GM21529 (cell line): ENCODE measurements at regions not wholly inside any gene's neighbourhood (a gene's known extent, or its start where the extent isn't known, plus 50 kb on each side); places are given as distances from the start of the nearest gene placed in this dataset.
A peak's percentile ranks its signal among the peaks of the same experiment; 100 is the strongest.
"Not testable (repeated sequence)": the region's sequence is repeated elsewhere in the genome, so short reads cannot be mapped to it uniquely, and the experiment has no call there.

Source experiments
- ATAC-seq: cut with Tn5 transposase; IDR thresholded peaks from one replicate; pipeline ENCODE4 v1.9.1; 2021; ENCODE audit not compliant: unreplicated experiment

DNA sequence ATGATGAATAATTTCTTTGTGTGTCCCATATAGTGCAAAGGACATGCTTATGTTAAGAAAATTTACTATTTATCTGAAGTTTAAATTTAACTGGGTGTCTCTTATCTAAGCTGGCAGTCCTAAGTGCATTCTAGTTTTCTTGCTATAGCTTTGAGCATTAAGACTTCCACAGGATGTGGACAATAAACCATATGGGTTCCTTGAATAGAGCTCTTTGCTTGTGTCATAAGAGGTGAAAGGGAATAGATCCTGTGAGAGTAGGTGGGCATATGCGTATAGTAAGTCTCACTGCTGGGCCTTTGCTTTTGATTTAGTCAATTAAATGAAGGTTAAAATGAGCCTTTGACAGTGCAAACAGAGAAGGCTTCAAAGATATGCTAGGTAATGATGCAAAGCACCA, 223.4 kb upstream of the GYPA start:
- no peak for ATAC-seq

DNA sequence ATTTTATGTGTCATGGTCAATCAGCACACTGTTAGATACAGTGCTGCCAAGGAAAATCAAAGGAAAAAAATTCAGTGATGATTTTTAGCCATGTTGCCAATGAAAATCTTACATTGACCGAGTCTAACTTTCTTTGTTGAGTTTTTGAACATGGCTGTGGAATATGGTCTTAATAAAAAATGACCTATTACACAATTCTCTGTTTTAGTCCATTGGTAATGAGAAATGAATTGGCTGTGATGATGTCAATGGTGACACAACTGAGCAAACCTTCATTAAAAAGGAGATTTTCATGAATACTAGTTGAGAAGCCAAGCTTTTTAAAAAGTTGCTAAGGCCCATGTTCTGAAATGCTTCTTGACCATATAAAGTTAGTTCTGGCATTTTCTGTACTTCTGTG, 225.9 kb upstream of the GYPA start:
- no peak for ATAC-seq

DNA sequence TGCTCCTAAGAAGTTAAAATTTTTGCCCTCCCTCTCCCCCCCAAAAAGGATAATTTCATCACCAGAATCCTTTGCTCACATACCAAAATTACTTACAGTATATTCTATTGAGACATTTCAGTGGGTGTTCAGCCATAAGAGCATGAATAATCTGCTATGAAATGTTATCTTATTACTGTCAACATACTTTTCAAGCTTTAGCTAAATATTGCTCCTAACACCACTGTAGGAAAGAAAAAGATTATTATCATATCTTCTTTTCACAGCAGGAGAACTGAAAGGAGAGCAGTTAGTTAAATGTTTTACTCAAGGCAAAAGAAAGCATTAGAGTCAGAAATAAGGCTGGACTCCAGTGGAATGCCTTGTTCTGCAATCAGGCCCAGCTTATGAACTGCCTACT, 231.0 kb upstream of the GYPA start:
- ATAC-seq = no peak

DNA sequence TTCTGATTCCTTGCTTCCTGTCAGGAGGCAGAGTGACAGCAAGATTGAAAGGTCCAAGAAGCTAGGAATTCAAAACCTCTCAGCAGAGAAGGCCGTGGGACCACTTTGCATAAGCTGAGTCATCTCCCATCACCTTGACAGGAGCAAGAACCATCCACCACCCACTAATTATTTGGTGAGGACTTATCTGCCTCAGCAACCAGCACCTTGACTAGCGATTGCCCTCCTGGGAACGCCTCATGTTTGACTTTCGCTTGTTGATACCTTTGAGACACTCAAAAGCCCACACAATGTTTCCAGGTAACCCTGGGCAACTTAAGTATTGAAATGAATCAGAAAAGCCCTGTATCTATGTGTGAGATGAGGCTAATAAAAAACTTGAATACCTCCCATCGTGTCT, 233.5 kb upstream of the GYPA start:
- peak; percentile 91 for ATAC-seq

DNA sequence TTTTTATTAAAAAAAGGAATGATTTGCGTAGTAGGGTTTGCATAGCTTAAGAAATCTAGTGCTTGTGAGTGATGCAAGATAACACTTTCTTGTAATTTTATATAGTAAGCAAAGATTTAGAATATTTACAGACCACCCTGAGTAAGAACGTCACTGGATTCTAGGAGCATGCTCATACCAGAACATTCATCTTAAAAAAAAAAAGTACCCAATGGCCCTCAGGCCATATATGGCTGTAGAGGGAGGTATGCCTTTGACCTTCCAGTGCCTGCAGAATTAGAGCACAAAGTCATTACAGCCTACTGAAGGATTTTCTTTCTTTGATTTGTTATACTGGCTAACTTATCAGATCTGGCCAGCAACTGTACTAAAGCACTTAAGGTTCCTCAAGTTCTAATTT, 236.3 kb upstream of the GYPA start:
- no peak for ATAC-seq

DNA sequence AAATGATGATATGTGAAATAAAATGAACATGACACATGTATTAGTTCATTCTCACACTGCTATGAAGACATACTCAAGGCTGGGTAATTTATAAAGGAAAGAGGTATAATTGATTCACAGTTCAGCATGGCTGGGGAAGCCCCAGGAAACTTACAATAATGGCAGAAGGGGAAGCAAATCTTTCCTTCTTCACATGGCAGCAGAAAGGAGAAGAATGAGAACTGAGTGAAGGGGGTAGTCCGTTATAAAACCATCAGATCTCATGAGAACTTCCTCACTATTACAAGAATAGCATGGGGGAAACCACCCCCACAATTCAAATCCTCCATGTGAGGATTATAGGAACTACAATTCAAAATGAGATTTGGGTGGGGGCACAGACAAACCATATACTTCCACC, 243.9 kb upstream of the GYPA start:
- ATAC-seq = no peak

DNA sequence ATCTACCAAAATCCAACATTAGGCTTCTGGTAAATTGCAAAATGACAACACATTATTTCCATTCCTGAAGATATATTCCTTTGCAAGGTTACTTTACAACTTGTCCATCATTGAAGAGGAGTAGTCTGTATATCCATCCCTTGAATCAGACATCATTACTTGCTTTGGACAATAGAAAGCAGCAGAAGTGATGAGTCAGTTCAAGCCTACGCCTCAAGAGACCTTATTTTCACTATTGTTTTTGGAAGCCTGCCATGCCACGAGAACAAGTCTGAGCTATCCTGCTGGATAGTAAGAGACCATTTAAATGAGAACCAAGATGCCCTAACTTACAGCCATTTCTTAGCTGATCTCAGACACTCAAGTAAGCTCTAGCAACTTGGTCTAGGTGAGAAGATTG, 246.0 kb upstream of the HHIP start:
- peak; percentile 78 for ATAC-seq

DNA sequence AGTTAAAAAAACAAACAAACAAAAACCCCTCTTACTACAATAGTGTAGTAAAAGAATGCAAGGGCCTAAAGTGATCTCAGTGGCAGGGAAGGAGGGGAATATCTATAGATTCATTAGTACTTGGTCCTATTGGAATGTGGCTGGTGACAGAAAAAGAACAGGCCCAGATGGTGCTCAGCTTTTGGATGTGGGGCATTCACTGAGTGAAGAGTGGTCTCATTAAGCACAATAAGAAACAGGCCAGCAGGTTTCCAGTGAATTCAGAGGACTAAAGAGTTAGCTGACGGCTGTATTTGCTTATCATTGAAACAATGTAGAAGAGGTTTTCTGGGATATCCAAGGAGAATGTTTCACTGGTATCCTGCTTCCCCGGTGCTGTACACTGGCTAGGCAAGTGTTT, 243.8 kb upstream of the HHIP start:
- ATAC-seq = no peak

DNA sequence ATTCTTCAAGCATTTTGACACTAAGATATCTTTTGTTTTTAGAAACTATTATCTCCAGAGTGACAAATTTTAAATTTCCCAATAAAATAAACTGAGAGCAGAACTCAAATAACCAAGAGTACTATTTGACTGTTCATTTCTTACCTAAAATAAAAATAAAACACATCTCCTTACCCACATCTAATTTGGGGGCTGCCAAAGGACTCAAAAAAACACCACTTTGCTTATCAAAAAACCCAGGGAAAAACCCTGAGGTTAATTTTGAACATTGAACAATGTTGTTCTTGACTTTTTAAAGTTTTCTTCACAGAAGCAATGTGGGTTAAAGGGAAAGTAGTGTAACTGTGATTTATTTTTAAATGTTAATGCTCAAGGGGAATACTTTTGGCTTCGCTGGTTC, 243.0 kb upstream of the HHIP start:
- ATAC-seq = no peak

DNA sequence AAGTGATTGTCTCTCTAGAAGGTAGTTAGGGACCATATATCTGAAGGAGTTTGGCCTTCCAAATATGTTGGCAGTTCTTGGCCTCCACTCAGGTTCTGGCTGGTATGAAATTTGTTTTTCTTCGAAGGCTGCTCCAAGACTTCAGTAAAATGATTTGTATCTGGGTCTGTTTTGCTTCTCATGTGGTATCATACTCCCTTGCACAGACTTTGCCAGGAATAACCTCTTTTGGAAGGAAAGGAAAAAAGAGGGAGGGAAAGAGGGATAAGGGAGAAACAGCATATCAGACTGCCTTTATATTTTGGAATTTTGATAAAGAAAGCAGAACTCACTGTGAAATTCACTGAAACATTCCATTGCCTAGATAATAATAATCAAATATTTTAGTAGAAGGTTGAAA, 242.1 kb upstream of the HHIP start:
- ATAC-seq = no peak

DNA sequence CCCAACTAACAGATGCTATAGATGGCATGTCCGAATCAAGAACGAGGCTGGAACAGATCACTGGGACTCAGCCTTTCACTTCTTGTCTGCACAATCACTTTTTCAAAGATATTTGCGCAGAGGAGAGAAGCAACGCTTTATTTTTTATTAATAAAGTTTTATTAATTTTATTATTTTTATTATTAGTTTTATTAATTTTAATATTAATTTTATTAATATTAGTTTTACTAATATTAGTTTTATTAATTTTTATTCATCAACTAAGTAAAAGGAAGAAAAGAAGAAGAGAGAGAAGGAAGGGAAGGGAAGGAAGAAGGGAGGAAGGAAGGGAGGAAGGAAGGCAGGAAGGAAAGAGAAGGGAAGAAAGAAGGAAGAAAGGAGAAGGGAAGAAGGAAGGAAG, 236.4 kb upstream of the HHIP start:
- no peak for ATAC-seq

DNA sequence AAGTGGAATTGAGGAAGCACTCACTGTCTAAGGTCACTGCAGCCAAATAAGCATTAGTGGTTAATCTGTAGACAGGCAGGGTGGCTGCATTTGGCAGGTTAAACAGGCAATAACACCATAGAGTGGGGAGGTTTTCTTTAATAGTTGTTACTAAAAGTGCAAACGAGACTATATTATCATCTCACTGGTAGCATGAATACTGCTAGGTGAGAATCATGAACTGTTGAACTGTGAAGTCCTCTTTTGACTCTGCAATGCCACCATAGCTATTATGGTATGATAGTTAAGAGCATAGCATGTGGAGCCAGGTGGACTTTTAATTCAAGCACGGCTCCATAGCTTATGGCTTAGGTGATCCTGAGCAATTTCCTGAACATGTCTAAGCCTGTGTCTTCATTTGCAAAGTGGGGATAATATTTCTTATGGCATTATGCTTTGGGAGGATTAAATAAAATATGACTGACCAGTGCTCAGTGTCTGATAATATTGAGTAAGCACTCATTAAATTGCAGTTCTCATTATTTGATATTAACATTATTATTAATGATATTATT, 235.6 kb upstream of the HHIP start:
- ATAC-seq = no peak

DNA sequence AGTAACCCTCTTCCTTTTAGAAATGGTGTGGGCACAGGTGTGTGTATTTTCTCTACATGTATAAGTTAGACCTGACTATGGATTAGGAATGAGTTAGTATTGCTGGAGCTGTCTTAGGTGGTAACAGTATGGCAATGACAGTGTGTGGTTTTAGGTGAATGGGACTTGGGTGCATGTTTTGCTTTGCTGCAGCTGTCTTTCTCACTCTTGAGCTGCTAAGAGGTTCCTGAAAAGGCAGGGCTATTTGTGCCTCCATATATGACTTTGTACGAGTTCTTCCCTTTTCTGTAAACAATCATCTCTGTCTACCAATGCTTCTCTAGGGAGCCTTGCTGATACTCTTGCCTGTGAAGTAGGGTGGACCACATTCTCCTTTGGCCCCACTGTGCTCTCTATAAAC, 234.8 kb upstream of the HHIP start:
- peak; percentile 66 for ATAC-seq

DNA sequence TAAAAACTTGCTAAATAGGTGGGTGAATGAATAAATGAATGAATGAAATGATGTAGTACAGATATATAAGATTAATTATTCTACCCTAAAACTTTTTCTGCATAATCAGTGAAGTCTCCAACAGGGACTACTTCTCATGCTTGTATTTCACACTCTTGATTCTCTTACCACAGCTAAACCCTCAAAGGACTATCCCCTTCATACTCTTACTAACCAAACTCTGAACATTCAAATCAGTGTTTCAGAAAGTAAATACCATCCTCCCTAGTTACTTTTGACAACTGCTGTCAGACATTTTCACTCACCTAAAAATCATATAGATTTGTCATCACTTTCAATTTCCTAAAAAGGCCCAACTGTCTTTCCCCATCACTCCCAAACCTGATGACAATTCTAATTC, 234.3 kb upstream of the HHIP start:
- ATAC-seq = peak; percentile 65

DNA sequence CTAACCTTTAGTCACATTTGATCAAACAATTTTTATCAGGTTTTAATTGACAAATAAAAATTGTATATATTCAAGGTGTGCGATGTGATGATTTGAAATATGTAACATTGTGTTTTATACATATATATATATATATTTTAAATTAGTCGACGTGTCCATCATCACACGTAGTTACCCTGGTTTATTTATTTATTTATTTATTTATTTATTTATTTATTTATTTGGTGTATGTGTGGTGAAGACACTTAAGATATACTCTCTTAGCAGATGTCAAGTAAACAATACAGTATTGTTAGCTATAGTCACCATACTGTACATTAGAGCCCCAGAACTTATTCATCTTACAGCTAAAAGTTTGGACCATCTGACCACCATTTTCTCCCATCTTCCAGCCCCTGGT, 224.9 kb upstream of the HHIP start:
- ATAC-seq = no peak

DNA sequence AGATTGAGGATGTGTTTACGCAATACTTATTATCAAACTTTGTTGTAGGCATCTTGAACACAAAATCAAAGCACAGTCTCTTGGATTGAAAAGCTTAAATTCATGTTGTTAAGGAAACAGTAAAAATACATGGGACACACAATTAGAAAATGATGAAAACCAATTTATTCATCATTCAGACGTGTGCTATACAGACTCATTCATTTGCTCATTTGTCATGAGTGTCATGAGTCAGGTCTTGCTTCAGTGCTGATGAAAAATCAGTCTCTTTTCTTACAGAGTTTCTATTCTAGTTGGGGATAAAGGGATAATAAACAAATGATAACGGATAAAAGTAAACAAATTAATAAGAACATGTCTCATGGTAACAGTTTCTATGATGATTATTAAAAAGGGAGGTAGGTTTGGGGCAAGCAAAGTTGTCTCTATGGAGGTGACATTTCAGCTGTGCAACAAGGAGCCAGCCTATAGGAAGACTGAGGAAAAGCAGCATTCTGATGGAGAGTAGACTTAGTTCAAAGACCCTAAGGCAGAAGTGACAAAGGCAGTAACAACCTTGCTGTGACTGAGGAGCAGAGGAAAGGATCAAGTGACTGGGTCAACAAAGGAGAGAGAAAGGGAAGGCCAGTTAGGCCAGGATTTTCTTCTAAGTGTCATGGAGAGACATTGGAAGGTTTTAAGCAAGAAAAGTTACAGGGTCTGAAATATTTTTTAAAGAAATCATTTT, 224.0 kb upstream of the HHIP start:
- no peak for ATAC-seq

DNA sequence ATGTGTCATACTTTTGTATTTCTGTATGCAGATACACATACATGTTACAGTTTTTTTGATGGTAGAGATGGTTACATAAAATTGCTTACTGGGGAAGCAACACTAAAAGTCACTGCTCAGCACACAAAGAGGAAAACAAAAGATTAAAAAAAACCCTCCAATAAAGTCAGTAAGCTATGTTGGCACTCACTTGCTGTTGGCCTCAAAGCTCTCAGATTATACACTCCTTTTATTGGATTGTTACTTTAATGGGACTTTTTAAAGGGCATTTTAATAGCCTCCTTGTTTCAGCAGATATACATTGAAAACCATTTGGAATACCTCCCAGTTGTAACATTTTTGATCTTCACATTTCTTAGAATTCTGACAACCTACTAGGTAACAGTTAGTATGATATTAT, 222.0 kb upstream of the HHIP start:
- no peak for ATAC-seq

DNA sequence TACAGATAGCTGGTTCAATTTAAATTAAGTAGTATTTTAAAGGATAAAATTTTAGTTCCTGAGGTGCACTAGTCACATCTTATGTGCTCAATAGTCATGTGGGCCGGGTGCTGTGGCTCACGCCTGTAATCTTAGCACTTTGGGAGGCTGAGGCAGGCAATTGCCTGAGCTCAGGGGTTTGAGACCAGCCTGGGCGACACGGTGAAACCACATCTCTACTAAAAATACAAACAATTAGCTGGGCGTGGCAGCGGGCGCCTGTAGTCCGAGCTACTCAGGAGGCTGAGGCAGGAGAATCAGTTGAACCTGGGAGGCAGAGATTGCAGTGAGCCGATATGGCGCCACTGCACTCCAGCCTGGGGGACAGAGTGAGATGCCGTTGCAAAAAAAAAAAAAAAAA, 219.9 kb upstream of the HHIP start:
- not testable (repeated sequence) for ATAC-seq

DNA sequence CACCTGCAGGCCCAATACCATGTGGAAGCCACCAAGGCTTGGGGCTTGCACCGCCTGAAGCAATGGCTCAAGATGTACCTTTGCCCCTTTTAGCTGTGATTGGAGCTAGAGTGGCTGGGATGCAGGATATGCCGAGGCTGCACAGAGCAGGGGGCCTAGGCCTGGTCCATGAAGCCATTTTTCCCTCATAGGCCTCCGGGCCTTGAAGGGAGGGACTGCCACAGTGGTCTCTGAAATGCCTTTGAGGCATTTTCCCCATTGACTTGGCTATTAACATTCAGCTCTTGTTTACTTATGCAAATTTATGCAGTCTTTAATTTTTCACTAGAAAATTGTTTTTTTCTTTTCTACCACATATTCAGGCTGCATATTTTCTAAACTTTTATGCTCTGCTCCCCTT, 203.2 kb upstream of the HHIP start:
- ATAC-seq = no peak

DNA sequence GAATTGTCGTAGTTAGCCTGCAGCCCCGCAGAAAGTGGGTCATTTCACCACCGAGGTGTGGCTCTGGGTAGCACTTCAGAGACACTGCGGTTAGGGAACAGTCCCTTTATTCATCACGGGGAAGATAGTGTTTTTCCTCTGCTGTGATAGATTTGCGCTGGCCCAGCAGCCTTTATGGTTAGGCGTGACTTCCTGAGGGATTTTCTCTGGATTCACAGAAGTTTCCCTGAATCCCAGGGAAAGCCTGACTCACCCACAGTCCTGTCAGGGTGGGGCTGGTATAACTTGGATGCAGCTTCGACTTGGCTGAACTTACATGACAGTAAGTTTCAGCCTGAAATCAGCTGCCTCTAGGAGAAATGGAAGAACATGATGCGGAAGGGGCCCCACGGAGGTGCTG, 196.3 kb upstream of the HHIP start:
- ATAC-seq = no peak

DNA sequence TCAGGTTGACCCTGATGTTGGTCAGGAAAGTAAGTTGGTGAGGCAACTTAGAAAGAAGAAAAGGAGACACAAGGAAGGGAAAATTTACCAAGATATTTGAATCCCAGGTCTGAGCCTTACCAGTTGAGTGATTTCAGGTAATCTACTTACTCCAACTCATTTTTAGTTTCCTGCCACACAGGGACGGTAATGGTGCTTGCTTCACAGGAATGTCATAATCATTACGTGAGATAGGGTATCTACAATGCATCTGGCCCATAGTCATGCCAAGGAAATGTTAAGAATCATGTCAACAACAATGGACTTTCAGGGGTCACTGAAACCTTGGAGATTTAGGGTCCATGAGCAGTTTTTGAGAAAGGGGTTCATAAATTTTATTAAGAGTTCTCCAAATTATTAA, 195.4 kb upstream of the HHIP start:
- ATAC-seq = no peak

DNA sequence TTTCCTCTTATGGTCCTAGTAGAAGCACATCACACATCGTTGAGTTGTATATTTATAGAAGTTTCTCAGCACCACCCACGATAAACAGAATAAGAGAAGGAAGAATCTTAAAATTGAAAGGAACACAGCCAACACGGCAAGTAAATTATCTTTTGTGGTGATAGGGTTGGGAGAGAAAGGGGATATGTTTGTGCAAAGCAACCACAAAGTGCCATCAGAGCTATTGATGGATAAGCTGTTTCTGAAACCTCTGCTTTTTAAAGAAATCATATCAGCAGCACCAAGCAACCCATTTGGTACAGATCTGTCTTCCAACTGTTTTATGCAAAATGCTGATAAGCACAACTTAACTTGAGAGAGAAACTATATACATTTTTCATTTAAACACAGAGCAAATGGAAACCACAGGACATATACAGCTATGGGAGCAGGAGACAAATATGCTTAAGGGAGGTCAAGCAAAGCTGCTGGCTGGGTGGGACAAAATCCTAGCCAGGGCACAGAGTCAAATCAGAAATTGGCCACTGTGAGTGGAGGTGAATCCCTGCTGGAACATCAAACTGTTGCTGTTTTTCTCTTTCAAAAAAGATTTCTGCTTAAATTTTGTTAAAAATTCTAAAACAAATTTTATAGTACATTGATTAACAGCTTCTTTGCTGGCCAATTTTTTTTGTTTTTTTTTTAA, 194.0 kb upstream of the HHIP start:
- no peak for ATAC-seq

DNA sequence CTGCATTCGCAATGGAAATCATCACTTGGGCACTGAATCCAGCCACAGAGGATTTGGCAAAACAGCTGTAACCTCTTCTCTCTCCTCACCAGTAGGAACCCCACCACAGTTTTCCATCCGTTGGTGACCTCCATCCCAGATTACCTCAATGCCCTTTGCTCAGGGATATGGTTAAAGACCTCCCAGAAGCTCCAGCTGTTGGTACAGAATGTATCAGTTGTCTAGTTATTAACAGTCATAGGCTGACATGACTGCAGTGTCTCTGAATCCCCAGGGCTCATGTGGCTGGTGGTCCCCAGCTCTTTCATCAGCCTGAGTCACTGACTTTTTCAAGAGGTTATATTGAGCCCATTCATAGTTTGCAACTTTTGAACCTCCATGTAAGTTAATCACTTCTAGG, 189.8 kb upstream of the HHIP start:
- ATAC-seq = no peak
